Cardiac septum (tissue), 1 donor: ENCODE measurements at regions not wholly inside any gene's neighbourhood (a gene's known extent, or its start where the extent isn't known, plus 50 kb on each side); places are given as distances from the start of the nearest gene placed in this dataset.

ENCODE experiments used
- DNase-seq: peaks from one replicate; pipeline ENCODE4 v3.0.0-alpha.2; 2020; ENCODE audit warnings: low spot score
- intact Hi-C: fragments of 100-400 bp; cut with DNase I; formaldehyde crosslinking; loops from one replicate; pipeline ENCODE4 v1.14.0; 2022
- donor health status: DM: no; HTN: no; CAD: no.

GRCh38 chr12:107386569-107386968 is 293.2 kb upstream of the CRY1 start:
- DNase-seq: no peak
- intact Hi-C loops: no loop called here

DNA sequence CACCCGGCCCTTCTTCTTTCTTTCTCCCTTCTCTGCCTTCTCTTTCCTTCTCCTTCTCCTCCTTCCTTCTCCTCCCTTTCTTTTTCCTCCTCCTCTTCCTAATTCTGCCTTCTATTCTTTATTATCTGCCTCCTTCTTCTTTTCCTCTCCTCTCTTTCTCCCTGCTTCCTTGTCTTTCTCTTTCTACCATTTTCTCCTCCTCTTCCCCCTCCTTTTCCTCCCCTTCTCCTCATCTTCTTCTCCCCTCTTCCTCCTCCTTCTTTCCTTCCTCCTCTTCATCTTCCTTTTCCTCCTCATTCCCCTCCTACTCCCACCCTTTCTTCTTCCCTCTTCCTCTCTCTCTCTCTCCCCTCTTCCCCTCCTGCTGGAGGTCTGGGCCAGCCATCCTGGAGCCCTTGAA is 294.9 kb upstream of the CRY1 start:
- intact Hi-C loops: no loop called here
- DNase-seq: no peak

GRCh38 chr12:107390414-107390813 is 295.2 kb upstream of the PWP1 start:
- DNase-seq: no peak
- intact Hi-C loops: no loop called here

GRCh38 chr12:107393043-107393717 is 292.4 kb upstream of the PWP1 start:
- DNase-seq: no peak
- intact Hi-C loops: no loop called here

GRCh38 chr12:107394693-107395092 is 290.9 kb upstream of the PWP1 start:
- intact Hi-C loops: no loop called here
- no peak for DNase-seq

GRCh38 chr12:107395817-107396216 is 289.8 kb upstream of the PWP1 start:
- intact Hi-C loops: no loop called here
- DNase-seq: no peak

- DNase-seq: no peak
- intact Hi-C loops: no loop called here
These were observed 288.6 kb upstream of the PWP1 start for GRCh38 chr12:107396991-107397390.

DNA sequence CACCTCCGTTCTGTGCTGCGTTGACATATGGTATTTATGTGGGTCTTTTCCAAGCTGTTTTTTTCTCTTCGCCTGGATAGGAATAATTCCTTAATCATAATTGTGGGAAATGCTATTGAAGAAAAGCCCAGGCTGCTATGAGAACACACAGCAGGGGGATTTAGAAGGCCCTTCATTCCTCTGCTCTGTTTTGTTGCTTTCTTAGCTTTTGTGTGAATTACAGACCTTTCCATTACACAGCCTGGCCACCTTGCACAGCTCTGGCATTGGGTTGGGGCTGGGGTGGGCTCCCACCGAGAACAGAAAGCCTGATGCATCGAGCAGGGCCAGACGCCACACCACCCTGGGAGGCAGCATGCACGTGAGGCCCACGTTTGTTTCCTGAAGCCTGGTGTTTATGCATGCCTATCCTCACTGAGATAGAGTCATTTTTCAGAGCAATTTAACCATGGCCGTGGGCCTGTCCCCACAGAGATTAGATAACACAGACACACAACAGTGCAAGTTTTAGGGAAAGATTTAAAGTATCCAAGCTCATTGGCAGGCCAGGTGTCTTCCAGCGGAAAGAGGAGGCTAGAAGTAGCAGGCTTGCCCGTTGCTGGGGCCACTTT is 287.6 kb upstream of the PWP1 start:
- intact Hi-C loops: no loop called here
- DNase-seq: no peak

GRCh38 chr12:107399046-107399445 is 286.6 kb upstream of the PWP1 start:
- DNase-seq: no peak
- intact Hi-C loops: no loop called here

- DNase-seq: no peak
- intact Hi-C loops: loop anchor here (10.0 kb wide), 1 partner anchor 266 kb away; no protein-coding TSS in a partner anchor
These were observed 284.7 kb upstream of the PWP1 start for GRCh38 chr12:107400686-107401447.

GRCh38 chr12:107402041-107403022 is 283.3 kb upstream of the PWP1 start:
- intact Hi-C loops: loop anchor here (10.0 kb wide), 1 partner anchor 268 kb away; no protein-coding TSS in a partner anchor
- DNase-seq: no peak

DNA sequence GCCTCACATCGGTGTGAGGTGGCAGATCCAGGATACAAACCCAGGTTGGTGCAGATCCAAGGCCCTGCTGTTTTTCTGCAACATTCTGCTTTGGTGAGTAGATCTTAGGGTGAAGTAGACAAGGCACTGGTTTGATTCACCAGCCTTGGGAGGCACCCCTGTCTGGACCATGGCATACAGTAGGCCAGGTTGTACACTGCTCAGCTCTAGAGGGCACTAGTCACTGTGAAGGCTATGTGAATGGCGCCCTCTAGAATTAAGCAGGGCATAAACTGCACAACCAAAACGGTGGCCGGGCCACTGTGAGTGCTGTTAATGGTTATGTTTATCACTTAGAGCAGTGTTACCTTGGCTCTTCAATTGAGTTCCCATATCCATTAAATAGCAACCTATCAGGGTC is 280.6 kb upstream of the PWP1 start:
- intact Hi-C loops: loop anchor here (10.0 kb wide), 1 partner anchor 270 kb away; no protein-coding TSS in a partner anchor
- DNase-seq: no peak

- no peak for DNase-seq
- intact Hi-C loops: loop anchor here (10.0 kb wide), 1 partner anchor 271 kb away; no protein-coding TSS in a partner anchor
These were observed 280.2 kb upstream of the PWP1 start for GRCh38 chr12:107405436-107405835.

DNA sequence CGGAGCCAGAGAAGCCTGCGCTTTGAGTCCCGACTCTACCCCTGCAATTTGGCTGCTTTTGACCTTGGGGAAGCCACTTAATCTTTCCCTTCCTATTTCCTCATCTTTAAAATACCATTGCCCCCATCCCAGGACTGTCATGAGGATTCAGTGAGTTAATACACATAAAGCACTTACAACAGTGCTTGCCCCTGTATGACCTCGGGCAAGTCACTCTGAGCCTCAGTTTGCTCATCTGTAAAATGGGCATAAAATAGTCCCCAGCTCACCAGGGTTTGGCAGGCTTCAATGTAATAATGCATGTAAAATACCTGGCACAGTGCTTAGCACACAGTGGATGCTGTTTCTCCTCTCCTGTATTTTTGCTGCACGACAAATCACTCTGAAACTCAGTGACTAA is 278.7 kb upstream of the PWP1 start:
- intact Hi-C loops: loop anchor here (10.0 kb wide), 1 partner anchor 272 kb away; no protein-coding TSS in a partner anchor

DNA sequence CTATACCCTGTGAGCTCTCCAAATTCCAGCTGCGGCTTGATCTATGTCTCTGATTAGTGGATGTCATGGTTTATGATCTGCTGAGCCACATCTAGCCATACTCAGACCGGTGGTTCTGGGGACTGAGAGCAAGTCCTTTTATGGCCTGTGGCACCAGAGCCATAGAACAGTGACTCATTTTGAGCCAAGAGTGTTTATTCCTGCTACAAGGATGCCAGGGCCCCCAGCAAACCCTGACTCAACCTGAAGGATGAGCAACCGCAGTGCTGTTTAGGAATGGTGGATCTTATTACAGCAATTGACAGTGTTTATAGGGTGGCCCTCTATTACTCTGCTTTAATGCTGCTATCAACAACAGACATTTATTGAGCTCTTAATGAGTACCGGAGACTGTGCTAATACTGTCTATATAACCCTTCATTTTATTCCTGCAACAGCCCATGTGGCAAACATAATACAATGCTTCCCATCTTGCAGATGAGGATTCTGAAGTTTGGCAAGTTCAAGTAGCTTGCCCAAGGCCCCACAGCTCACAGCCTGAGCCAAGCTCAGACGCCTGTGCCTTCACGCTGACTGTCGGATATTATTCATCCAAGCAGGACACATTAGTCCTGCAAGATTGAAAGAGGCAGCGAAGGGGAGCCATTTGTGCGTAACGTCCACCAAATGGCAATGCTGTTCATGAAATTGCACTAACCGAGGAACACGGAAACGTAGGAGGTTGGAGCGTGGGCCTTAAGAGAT is 273.6 kb upstream of the PWP1 start:
- DNase-seq: no peak
- intact Hi-C loops: no loop called here

More for the DNA sequence above, 278.7 kb upstream of the PWP1 start:
- no peak for DNase-seq

DNA sequence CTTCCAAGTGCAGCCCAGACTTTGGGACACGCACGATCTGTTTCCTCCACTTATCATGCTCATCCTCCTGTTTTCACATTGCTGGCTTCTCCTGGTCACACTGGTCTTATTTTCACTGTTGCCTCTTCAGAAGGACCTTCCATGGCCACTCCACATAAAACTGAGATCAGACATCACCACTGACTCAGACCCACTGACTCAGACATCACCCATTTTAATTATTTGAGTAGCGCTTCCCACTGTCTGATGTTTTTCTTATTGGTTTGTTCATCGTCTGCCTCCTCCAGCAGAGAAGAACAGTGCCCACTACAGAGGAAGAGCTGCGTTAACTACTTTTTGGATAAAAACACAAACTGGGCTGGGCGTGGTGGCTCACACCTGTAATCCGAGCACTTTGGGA is 270.5 kb upstream of the PWP1 start:
- intact Hi-C loops: no loop called here
- no peak for DNase-seq

- DNase-seq: no peak
- intact Hi-C loops: no loop called here
These were observed 269.8 kb upstream of the PWP1 start for GRCh38 chr12:107415834-107416233.

- intact Hi-C loops: no loop called here
- DNase-seq: no peak
These were observed 268.6 kb upstream of the PWP1 start for GRCh38 chr12:107417004-107417403.

DNA sequence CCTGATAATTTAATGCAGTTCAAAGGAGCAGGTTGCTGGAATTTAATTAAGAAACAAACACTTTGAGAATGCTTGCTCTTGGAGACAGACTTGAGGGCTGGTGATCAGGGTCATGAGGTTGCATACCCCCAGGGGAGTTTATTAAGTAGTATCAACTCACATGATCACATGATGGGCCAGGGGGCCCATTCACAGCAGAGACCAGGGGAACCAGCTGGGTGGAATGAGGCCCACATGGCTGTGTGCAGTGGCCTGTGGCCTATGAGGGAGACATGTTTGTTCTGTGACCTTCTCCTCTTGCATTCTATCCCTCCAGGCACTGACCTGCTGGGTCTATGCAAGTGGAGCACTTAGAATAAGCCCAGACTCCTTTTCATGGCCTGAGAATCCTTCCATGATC is 266.6 kb upstream of the PWP1 start:
- DNase-seq: no peak
- intact Hi-C loops: no loop called here
